ENCODE measurements at regions not wholly inside any gene's neighbourhood (a gene's known extent, or its start where the extent isn't known, plus 50 kb on each side); places are given as distances from the start of the nearest gene placed in this dataset.

DNA sequence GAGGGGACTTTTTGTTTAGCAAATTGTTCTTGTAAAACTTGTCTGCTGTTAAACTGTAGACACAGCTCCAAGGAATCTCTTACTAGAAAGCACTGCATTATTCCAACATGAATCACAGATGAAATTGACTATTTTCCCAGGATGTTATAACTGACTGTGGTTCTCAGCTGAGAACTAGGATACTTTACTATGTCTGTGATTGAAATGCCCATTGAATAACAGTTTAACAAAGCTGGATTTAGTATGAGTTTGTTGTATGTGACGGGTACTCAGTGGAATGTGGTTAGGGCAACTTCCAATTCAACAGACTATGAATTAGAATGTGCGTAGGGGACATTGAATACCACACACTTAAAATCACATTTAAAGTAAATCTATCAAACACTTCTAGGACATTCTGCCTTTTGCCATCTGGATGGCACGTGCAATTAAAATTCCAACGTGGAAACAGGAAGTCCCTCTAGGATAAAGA is 193.4 kb upstream of the PREP start:
- no peak overlapping the region for H3K9ac ChIP-seq (ENCODE audit: low read depth, low read length)
- no peaks in the 10 kb centered on the region for H3K9me3 ChIP-seq (ENCODE audit: control insufficient read depth, insufficient read depth, low read length)
- H3K36me3 ChIP-seq (ENCODE audit: control insufficient read depth, insufficient read depth, low read length) = no peaks in the 10 kb centered on the region
- no peak overlapping the region for H3K4me3 ChIP-seq (ENCODE audit: low read depth, low read length)
- H3K4me1 ChIP-seq (ENCODE audit: control insufficient read depth, insufficient read depth, low read length) = no peaks in the 10 kb centered on the region
- no peaks in the 10 kb centered on the region for H3K27me3 ChIP-seq (ENCODE audit: control insufficient read depth, insufficient read depth, low read length)

DNA sequence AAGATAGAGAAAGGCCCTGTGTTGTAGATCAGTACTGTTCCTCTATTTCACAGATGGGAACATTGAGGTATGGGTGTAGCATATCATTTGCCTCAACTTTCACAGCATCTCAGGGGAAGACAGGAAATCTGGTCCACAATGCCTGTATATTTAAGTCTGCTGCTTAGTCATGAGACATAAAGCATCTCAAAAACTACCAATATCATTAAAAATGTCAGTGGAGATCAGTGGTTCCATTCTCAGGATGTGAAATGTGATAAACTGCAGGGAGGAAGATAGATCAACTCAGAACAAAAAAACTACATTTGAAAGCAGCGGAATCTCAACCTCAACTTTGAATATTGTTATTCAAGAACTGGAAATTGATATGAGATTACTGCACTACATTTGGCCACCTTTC is 192.9 kb upstream of the PREP start:
- Histone ChIP-seq H3K27me3 (ENCODE audit: control insufficient read depth, insufficient read depth, low read length) (no peaks in the 10 kb centered on the region), H3K4me3 (ENCODE audit: low read depth, low read length) (no peak overlapping the region), H3K9ac (ENCODE audit: low read depth, low read length) (no peak overlapping the region), H3K9me3 (ENCODE audit: control insufficient read depth, insufficient read depth, low read length) (no peaks in the 10 kb centered on the region), H3K4me1 (ENCODE audit: control insufficient read depth, insufficient read depth, low read length) (no peaks in the 10 kb centered on the region), H3K36me3 (ENCODE audit: control insufficient read depth, insufficient read depth, low read length) (no peaks in the 10 kb centered on the region)

DNA sequence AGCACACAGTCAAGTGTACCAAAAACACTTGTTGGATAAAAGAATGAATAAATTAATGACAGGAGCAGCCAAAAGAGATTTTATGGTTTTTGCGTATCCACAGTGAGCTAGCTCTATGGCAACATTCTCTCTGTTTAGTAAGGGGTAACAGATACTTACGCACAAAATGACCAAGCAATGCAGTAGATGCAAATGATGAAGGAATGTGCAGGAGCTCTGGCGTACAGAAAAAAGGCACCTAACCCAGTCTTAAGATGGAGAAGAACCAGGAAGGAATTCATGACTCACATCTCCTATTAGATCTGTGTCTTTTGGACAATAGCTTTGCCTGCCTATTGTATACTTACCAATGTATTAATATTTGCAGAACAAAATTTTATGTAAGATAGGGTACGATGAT is 191.9 kb upstream of the PREP start:
- Histone ChIP-seq H3K4me3 (ENCODE audit: low read depth, low read length) (no peak overlapping the region), H3K27me3 (ENCODE audit: control insufficient read depth, insufficient read depth, low read length) (no peaks in the 10 kb centered on the region), H3K36me3 (ENCODE audit: control insufficient read depth, insufficient read depth, low read length) (no peaks in the 10 kb centered on the region), H3K4me1 (ENCODE audit: control insufficient read depth, insufficient read depth, low read length) (no peaks in the 10 kb centered on the region), H3K9me3 (ENCODE audit: control insufficient read depth, insufficient read depth, low read length) (no peaks in the 10 kb centered on the region), H3K9ac (ENCODE audit: low read depth, low read length) (no peak overlapping the region)

DNA sequence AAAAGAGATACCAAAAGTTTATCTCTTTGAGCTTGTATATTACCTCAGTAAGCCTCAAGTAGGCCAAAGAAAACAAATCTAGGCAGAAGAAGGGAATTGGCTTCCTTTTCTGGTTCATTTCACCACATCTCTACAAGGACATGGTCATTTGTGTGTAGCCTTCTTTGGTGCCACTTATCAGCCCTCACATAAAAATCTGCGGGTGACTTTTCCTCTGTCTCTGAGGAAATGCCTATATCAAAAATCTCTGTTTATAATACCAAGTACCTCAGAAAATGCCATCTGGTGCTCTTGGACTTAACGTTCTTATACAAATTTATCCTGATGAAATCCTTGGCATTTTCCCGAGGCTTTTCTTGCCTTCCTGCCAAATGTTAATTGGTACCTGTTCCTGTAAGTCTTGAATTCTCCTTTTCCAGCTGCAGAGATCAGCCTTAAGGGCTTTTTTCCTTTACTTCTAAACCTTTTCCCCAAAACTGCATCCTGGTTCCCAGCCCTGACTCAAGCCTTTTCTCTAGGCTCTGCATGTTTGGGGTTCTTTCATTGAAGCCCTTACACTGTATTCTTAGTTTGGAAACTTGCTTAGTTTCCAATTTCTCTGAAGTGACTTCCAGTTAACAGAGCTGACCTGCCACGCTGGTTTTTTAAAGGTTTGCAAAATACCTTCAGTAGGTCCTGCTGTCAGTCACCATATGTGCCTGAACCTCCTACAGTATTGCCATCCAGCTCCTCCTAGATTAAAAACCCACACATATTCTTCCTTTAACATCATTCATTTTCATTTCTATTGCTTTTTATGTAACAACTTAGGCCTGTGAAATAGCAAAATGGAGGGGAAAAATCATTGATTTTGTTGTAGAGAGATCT is 191.2 kb upstream of the PREP start:
- Histone ChIP-seq H3K9me3 (ENCODE audit: control insufficient read depth, insufficient read depth, low read length) (no peaks in the 10 kb centered on the region), H3K4me3 (ENCODE audit: low read depth, low read length) (no peak overlapping the region), H3K9ac (ENCODE audit: low read depth, low read length) (no peak overlapping the region), H3K36me3 (ENCODE audit: control insufficient read depth, insufficient read depth, low read length) (no peaks in the 10 kb centered on the region), H3K27me3 (ENCODE audit: control insufficient read depth, insufficient read depth, low read length) (no peaks in the 10 kb centered on the region), H3K4me1 (ENCODE audit: control insufficient read depth, insufficient read depth, low read length) (no peaks in the 10 kb centered on the region)

DNA sequence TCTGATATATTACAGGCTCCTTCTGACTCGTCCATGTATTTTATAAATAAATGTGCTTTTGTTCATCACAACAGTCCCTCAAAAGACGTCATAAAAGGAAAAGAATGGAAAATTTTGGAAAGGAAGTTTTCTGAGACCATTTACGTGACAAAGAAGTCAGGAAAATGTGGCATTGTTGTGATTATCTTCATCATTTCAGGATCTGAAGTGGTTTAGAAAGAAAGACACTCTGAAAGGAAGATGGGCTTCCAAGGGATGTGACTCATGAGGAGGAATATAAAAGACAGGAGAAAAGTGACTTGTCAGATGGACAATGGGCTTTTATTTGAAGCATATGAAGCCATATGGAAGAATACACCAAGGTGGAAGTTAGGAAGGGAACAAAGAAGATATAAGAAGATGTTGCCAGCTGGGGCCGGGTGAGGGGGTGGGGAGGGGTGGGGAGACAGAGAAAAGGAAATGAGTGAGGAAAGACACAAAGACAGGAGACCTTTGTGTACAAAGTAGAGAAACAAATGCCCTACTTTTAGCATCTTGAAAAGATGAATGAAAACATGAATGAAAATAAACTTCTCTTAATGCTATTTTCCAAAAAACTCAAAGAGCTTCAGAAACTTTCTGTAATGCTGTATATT is 190.3 kb upstream of the PREP start:
- Histone ChIP-seq H3K36me3 (ENCODE audit: control insufficient read depth, insufficient read depth, low read length) (no peaks in the 10 kb centered on the region), H3K9ac (ENCODE audit: low read depth, low read length) (no peak overlapping the region), H3K9me3 (ENCODE audit: control insufficient read depth, insufficient read depth, low read length) (no peaks in the 10 kb centered on the region), H3K4me1 (ENCODE audit: control insufficient read depth, insufficient read depth, low read length) (no peaks in the 10 kb centered on the region), H3K27me3 (ENCODE audit: control insufficient read depth, insufficient read depth, low read length) (no peaks in the 10 kb centered on the region), H3K4me3 (ENCODE audit: low read depth, low read length) (no peak overlapping the region)

DNA sequence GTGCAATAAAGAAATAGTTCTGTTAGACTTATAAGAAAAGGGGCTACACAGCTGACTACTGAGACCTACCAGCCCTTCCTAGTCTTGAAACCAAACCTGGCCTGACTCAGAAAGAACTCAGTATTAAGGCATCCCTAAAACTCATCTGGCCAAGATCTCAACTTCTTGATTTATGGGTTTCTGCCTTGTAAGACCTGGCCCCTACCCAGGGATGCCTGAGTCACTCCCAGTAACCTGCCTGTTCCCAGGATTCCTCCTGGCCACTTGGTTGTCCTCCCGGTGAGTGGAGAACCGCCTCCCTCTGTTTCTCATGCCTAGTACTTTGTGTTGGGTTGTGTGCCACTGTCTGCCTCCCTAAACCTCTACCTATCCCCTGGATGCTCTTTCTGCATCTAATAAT is 189.4 kb upstream of the PREP start:
- Histone ChIP-seq H3K9ac (ENCODE audit: low read depth, low read length) (no peak overlapping the region), H3K9me3 (ENCODE audit: control insufficient read depth, insufficient read depth, low read length) (no peaks in the 10 kb centered on the region), H3K4me3 (ENCODE audit: low read depth, low read length) (no peak overlapping the region), H3K27me3 (ENCODE audit: control insufficient read depth, insufficient read depth, low read length) (no peaks in the 10 kb centered on the region), H3K36me3 (ENCODE audit: control insufficient read depth, insufficient read depth, low read length) (no peaks in the 10 kb centered on the region), H3K4me1 (ENCODE audit: control insufficient read depth, insufficient read depth, low read length) (no peaks in the 10 kb centered on the region)

DNA sequence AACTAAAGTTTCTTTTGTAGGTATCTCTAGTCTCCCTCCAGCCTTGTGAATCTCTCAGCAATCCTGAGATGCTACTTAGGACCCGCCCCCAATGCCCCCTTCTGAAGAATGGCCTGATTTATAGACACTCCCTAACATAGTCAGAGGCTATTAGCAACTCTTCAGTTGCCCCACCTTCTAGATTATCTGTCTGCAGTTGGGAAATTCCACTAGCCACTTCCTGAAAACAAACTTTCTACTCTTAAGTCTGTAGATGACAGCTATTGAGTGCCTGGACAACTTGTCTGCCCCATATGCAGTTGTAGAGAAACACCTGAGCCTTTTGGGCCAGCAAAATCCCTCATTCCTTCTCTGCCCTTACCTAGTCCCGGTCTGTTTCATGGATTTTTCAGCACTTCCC is 188.2 kb upstream of the PREP start:
- Histone ChIP-seq H3K4me3 (ENCODE audit: low read depth, low read length) (no peak overlapping the region), H3K9me3 (ENCODE audit: control insufficient read depth, insufficient read depth, low read length) (no peaks in the 10 kb centered on the region), H3K36me3 (ENCODE audit: control insufficient read depth, insufficient read depth, low read length) (no peaks in the 10 kb centered on the region), H3K4me1 (ENCODE audit: control insufficient read depth, insufficient read depth, low read length) (no peaks in the 10 kb centered on the region), H3K9ac (ENCODE audit: low read depth, low read length) (no peak overlapping the region), H3K27me3 (ENCODE audit: control insufficient read depth, insufficient read depth, low read length) (no peaks in the 10 kb centered on the region)

DNA sequence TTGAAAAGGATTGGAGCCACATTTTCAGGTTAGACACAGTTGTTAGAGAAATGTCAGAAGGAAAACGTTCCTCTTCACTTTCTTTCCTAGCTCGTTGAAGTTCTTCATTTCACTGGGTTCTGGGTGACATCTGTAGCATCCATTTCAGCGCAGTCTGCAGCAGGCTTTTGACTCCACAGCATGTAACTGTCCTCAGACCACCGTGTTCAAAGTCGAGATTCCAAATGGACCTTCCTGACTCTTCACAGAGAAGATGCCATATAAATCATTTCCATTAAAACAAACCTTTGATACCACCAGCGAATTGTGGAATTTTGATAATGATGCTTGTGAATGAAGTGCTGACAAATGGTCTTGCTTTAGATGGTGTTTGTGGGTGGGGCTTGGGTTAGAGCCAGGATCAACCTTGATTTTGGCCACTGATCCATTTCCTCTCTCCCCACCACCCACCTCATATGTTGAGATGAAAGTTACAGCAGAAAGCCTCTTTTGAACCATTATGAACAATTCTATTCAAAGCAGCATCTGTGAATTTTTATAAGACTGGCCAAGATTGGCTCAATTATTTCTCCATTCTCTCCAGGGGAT is 185.3 kb upstream of the PREP start:
- H3K36me3 ChIP-seq (ENCODE audit: control insufficient read depth, insufficient read depth, low read length) = no peaks in the 10 kb centered on the region
- no peaks in the 10 kb centered on the region for H3K4me1 ChIP-seq (ENCODE audit: control insufficient read depth, insufficient read depth, low read length)
- H3K4me3 ChIP-seq (ENCODE audit: low read depth, low read length) = no peak overlapping the region
- H3K9me3 ChIP-seq (ENCODE audit: control insufficient read depth, insufficient read depth, low read length) = no peaks in the 10 kb centered on the region
- no peak overlapping the region for H3K9ac ChIP-seq (ENCODE audit: low read depth, low read length)
- no peaks in the 10 kb centered on the region for H3K27me3 ChIP-seq (ENCODE audit: control insufficient read depth, insufficient read depth, low read length)

DNA sequence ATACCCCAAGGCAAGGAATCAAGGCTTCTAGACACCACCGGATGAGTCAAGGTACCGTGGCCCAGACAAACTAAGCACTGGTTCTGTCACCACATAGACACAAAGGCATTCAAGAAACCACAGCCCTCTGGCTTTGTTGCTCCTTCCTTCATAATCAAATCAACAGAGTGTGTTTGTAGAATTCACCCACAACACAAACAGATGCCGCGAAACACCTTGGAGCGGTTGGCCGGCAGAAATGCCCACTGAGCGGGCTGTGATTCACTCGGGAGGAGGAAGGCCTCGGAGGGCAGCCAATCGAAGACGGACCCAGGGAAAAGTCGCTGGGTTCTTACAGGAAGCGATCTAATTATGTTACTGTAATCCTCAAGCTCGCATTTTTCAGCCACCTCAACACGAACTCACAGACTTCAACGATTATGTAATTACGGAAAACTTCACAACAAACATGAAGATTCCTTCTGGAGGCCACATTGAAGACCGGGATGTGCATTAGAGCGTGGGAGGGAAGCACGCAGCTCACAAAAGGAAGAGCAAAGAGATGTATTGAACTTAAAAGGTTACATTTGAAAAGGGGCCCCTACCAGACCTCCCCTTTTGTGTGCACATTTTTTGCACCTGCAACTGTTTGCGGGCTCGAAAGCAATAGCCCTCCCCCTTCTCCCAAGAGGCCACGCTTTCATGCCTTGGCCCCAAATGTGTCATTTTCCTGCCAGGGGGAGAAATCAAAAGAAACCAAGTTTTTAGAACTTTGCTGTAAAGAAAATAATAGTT is 184.7 kb upstream of the PREP start:
- Histone ChIP-seq H3K36me3 (ENCODE audit: control insufficient read depth, insufficient read depth, low read length) (no peaks in the 10 kb centered on the region), H3K4me1 (ENCODE audit: control insufficient read depth, insufficient read depth, low read length) (no peaks in the 10 kb centered on the region), H3K9me3 (ENCODE audit: control insufficient read depth, insufficient read depth, low read length) (no peaks in the 10 kb centered on the region), H3K4me3 (ENCODE audit: low read depth, low read length) (no peak overlapping the region), H3K9ac (ENCODE audit: low read depth, low read length) (no peak overlapping the region), H3K27me3 (ENCODE audit: control insufficient read depth, insufficient read depth, low read length) (no peaks in the 10 kb centered on the region)

DNA sequence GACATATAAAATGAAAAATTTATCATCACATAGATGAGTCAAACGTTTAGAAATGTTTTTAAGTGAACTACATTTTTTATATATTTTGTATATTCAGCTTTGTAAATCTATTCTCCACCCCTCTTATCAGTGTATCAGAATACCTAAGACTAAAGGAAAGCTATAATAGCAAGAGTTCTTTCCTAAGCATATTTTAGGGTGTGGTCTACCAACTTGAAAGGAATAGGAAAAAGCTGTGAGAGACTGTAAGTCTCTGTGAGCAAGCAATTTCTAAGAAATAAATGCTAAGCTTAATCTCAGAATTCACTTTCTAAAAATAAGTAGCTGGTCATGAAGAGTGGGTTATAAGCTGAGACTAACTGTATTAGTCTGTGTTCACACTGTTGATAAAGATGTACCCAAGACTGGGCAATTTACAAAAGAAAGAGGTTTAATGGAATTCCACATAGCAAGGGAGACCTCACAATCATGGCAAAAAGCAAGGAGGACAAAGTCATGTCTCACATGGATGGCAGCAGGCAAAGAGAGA is 175.4 kb upstream of the PREP start:
- Histone ChIP-seq H3K9me3 (ENCODE audit: control insufficient read depth, insufficient read depth, low read length) (no peaks in the 10 kb centered on the region), H3K4me3 (ENCODE audit: low read depth, low read length) (no peak overlapping the region), H3K36me3 (ENCODE audit: control insufficient read depth, insufficient read depth, low read length) (no peaks in the 10 kb centered on the region), H3K9ac (ENCODE audit: low read depth, low read length) (no peak overlapping the region), H3K4me1 (ENCODE audit: control insufficient read depth, insufficient read depth, low read length) (no peaks in the 10 kb centered on the region), H3K27me3 (ENCODE audit: control insufficient read depth, insufficient read depth, low read length) (no peaks in the 10 kb centered on the region)

DNA sequence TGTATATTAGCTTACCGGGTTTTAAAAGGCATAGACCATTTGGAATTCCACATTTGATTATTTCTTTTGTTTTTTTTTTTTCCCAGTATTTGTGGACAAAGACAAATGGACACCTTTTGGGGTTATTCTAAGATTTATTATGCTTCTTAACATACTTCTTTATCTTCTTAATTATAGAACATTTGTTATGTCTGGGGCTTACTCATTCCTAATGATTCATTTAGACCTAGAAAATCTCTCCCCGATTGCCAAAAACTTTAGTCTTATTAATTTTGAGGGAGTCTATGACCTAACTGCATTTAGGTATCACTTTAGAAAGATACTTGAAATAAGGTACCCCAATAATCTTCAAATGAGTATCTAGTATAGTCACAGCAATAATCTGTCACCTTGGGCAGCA is 170.7 kb upstream of the PREP start:
- H3K4me3 ChIP-seq (ENCODE audit: low read depth, low read length) = no peak overlapping the region
- H3K36me3 ChIP-seq (ENCODE audit: control insufficient read depth, insufficient read depth, low read length) = no peaks in the 10 kb centered on the region
- H3K9ac ChIP-seq (ENCODE audit: low read depth, low read length) = no peak overlapping the region
- no peaks in the 10 kb centered on the region for H3K4me1 ChIP-seq (ENCODE audit: control insufficient read depth, insufficient read depth, low read length)
- H3K27me3 ChIP-seq (ENCODE audit: control insufficient read depth, insufficient read depth, low read length) = no peaks in the 10 kb centered on the region
- H3K9me3 ChIP-seq (ENCODE audit: control insufficient read depth, insufficient read depth, low read length) = no peaks in the 10 kb centered on the region

Measured in iPS-15b (cell line).